ENCODE measurements at regions not wholly inside any gene's neighbourhood (a gene's known extent, or its start where the extent isn't known, plus 50 kb on each side); places are given as distances from the start of the nearest gene placed in this dataset.

- Histone ChIP-seq H3K9ac (ENCODE audit: extremely low read depth, low read length, poor library complexity, severe bottlenecking) (no peak overlapping the region), H3K4me1 (ENCODE audit: control insufficient read depth, insufficient read depth, low read length) (no peaks in the 10 kb centered on the region), H3K36me3 (ENCODE audit: control insufficient read depth, insufficient read depth, low read length) (no peaks in the 10 kb centered on the region), H3K9me3 (ENCODE audit: control insufficient read depth, low read length) (no peaks in the 10 kb centered on the region), H3K4me3 (ENCODE audit: low read length) (no peak overlapping the region), H3K27me3 (ENCODE audit: control insufficient read depth, insufficient read depth, low read length, poor library complexity, severe bottlenecking) (no peaks in the 10 kb centered on the region), H3K27ac (ENCODE audit: low read depth, low read length) (no peak overlapping the region)
- H3K4me3 Mint-ChIP-seq: no peak overlapping the region
- no peaks in the 10 kb centered on the region for H3K36me3 Mint-ChIP-seq (ENCODE audit: low read depth)
- WGBS, 2 experiments (ENCODE audit: insufficient coverage in 1 of 2, insufficient read length in 1 of 2): 100% methylated on average over 1 of the region's 1 CpG; no CpG with 5 or more reads in 1 of the 2 experiments
- no peaks in the 10 kb centered on the region for H3K9me3 Mint-ChIP-seq
- DNase-seq: no peak
- H3K27ac Mint-ChIP-seq: no peak overlapping the region
- no peak for TF ChIP-seq CTCF (conservative IDR thresholded peaks at IDR 0.05)
- H3K27me3 Mint-ChIP-seq (ENCODE audit: insufficient read depth): no peaks in the 10 kb centered on the region
- no peaks in the 10 kb centered on the region for H3K4me1 Mint-ChIP-seq
Measured at GRCh38 chr3:117543521-117543920, 833.9 kb downstream of the TUSC7 start.

GRCh38 chr3:117545484-117545883, 835.9 kb downstream of the TUSC7 start:
- H3K27ac ChIP-seq (ENCODE audit: low read depth, low read length): no peak overlapping the region
- H3K9me3 Mint-ChIP-seq: no peaks in the 10 kb centered on the region
- TF ChIP-seq CTCF (conservative IDR thresholded peaks at IDR 0.05): no peak
- H3K27me3 Mint-ChIP-seq (ENCODE audit: insufficient read depth): no peaks in the 10 kb centered on the region
- H3K36me3 Mint-ChIP-seq (ENCODE audit: low read depth): no peaks in the 10 kb centered on the region
- no peak overlapping the region for H3K27ac Mint-ChIP-seq
- peaks cover 6% of the 10 kb centered on the region for H3K4me1 Mint-ChIP-seq
- H3K36me3 ChIP-seq (ENCODE audit: control insufficient read depth, insufficient read depth, low read length): no peaks in the 10 kb centered on the region
- no peaks in the 10 kb centered on the region for H3K4me1 ChIP-seq (ENCODE audit: control insufficient read depth, insufficient read depth, low read length)
- no peaks in the 10 kb centered on the region for H3K27me3 ChIP-seq (ENCODE audit: control insufficient read depth, insufficient read depth, low read length, poor library complexity, severe bottlenecking)
- H3K4me3 Mint-ChIP-seq: no peak overlapping the region
- WGBS, 2 experiments (ENCODE audit: insufficient coverage in 1 of 2, insufficient read length in 1 of 2): 91% methylated on average over 4 of the region's 4 CpGs; no CpG with 5 or more reads in 1 of the 2 experiments
- no peaks in the 10 kb centered on the region for H3K9me3 ChIP-seq (ENCODE audit: control insufficient read depth, low read length)
- DNase-seq: no peak
- H3K4me3 ChIP-seq (ENCODE audit: low read length): no peak overlapping the region
- no peak overlapping the region for H3K9ac ChIP-seq (ENCODE audit: extremely low read depth, low read length, poor library complexity, severe bottlenecking)

- H3K9ac ChIP-seq (ENCODE audit: extremely low read depth, low read length, poor library complexity, severe bottlenecking): no peak overlapping the region
- no peak overlapping the region for H3K27ac Mint-ChIP-seq
- H3K27me3 Mint-ChIP-seq (ENCODE audit: insufficient read depth): no peaks in the 10 kb centered on the region
- H3K4me3 Mint-ChIP-seq: no peak overlapping the region
- H3K36me3 ChIP-seq (ENCODE audit: control insufficient read depth, insufficient read depth, low read length): no peaks in the 10 kb centered on the region
- H3K36me3 Mint-ChIP-seq (ENCODE audit: low read depth): no peaks in the 10 kb centered on the region
- H3K9me3 Mint-ChIP-seq: no peaks in the 10 kb centered on the region
- H3K9me3 ChIP-seq (ENCODE audit: control insufficient read depth, low read length): no peaks in the 10 kb centered on the region
- H3K4me1 ChIP-seq (ENCODE audit: control insufficient read depth, insufficient read depth, low read length): no peaks in the 10 kb centered on the region
- H3K4me1 Mint-ChIP-seq: peaks cover 16% of the 10 kb centered on the region
- H3K4me3 ChIP-seq (ENCODE audit: low read length): no peak overlapping the region
- WGBS, 2 experiments (ENCODE audit: insufficient coverage in 1 of 2, insufficient read length in 1 of 2): 96 to 100% methylated on average over 1 to 2 of the region's 2 CpGs
- H3K27me3 ChIP-seq (ENCODE audit: control insufficient read depth, insufficient read depth, low read length, poor library complexity, severe bottlenecking): no peaks in the 10 kb centered on the region
- TF ChIP-seq CTCF (conservative IDR thresholded peaks at IDR 0.05): no peak
- no peak for DNase-seq
- no peak overlapping the region for H3K27ac ChIP-seq (ENCODE audit: low read depth, low read length)
Measured at GRCh38 chr3:117547956-117548550, 838.5 kb downstream of the TUSC7 start.

Data from endodermal cell (in vitro differentiated cells).